GM20000 (cell line): ENCODE measurements at regions not wholly inside any gene's neighbourhood (a gene's known extent, or its start where the extent isn't known, plus 50 kb on each side); places are given as distances from the start of the nearest gene placed in this dataset.

ENCODE experiments used
- DNase-seq: peaks from one replicate; pipeline ENCODE4 v3.0.0; 2012; ENCODE audit warnings: low spot score
- TF ChIP-seq, protein P1 (sequence below): IDR thresholded peaks from 2 replicates; pipeline ENCODE4 v1.5.1; 2012; ENCODE audit warnings: mild to moderate bottlenecking, control low read depth; ENCODE audit errors: extremely low read depth, missing control alignments

DNA sequence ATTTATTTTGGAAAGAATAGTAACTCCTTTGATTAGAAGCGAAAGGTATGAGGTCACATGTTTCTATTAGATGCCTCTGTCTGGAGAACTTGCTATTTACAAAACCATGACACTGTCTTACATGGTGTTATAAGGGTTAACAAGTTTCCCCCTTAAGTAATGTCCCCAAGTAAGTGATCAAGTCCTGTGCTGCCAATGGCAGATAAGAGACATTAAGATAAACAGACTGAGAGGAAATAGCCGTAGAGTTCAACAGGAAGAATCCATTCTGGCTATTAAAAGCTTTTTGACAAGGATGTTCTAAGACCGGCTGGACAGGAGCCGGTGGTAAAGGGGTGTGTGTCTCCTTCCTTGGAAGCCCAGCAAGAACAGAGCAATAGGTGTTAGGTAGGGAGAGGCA lies 257.5 kb downstream of the GADD45G start:
- TF ChIP-seq, protein P1, sequence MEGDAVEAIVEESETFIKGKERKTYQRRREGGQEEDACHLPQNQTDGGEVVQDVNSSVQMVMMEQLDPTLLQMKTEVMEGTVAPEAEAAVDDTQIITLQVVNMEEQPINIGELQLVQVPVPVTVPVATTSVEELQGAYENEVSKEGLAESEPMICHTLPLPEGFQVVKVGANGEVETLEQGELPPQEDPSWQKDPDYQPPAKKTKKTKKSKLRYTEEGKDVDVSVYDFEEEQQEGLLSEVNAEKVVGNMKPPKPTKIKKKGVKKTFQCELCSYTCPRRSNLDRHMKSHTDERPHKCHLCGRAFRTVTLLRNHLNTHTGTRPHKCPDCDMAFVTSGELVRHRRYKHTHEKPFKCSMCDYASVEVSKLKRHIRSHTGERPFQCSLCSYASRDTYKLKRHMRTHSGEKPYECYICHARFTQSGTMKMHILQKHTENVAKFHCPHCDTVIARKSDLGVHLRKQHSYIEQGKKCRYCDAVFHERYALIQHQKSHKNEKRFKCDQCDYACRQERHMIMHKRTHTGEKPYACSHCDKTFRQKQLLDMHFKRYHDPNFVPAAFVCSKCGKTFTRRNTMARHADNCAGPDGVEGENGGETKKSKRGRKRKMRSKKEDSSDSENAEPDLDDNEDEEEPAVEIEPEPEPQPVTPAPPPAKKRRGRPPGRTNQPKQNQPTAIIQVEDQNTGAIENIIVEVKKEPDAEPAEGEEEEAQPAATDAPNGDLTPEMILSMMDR, result no peak
- no peak for DNase-seq

DNA sequence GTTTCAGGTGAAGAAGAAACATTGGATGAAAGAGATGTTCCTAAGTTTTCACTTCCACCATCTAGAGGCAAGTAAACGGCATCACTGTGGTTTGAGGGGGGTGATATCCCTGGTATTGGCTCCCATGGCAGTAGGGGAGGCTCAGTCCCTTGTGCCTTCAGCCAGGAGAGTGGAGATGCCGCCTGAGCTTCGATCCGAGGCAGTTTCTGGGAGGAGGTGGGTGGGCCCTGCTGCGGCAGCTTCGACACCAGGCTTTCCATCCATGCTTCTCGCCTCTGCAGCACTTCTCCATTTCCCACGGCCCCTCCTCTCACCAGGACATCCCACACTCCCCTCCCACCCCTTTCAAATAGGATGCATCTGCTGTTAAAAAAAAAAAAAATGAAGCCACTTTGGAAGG lies 258.3 kb downstream of the GADD45G start:
- no peak for DNase-seq
- TF ChIP-seq, protein P1, result no peak

DNA sequence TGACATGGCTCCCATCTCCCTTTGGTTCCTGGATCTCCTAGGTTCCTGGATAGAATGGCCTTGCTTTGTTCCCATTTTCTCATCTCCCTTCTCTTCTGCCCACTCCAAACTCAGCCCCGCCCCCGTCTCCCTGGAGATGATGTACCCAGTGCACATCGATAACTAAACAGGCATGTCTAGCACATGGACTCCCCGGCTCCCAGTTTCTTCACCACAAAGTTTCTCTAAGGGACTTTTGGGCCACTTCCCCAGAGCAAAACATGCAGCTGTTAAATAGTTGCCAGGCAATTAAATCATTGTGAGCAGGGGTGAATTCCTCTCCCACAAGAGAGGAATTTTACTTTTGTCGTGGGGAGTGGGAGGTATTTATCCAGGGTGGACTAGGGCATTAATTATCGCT lies 259.0 kb downstream of the GADD45G start:
- TF ChIP-seq, protein P1, result no peak
- DNase-seq, result no peak

DNA sequence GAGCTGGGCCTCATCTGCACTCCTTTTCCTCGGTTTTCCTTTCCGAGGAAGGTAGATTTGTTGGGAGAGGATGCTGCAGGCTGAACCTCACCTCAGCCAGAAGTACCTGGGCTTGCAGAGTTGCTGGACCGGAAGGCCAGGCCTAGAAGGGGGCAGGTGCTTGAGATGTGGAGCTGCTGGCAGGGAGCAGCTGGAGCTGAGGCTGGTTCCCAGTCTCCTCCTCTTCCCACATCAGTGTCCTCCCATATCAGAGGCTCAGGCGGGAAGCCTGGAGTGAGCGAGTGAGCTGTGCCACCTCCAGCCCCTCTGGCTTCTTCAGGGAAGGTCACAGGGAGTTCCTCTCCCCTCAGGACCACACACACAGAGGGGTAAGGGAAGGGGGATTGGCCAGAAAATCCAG lies 259.4 kb downstream of the GADD45G start:
- TF ChIP-seq, protein P1, result no peak

DNA sequence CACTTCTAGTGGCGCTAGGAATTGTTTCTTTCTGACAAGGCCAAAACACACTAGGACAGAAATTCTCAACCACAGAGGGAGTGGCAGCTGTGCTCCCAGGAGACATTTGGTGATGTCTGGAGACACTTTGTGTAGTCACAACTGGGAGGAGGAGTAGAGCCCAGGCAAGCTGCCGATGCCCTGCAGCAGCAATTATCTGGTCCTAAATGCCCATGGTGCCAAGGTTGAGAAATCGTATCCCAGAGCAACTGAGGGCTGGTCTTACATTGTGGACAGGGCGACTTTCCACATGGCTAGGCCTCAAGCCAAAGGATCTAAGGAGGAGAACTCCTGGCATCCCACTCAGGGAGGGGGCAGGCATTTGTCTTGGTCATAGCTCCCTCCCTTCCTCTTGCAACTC lies 259.9 kb downstream of the GADD45G start:
- TF ChIP-seq, protein P1, result no peak
- no peak for DNase-seq

More for the DNA sequence above, 259.4 kb downstream of the GADD45G start:
- no peak for DNase-seq

DNA sequence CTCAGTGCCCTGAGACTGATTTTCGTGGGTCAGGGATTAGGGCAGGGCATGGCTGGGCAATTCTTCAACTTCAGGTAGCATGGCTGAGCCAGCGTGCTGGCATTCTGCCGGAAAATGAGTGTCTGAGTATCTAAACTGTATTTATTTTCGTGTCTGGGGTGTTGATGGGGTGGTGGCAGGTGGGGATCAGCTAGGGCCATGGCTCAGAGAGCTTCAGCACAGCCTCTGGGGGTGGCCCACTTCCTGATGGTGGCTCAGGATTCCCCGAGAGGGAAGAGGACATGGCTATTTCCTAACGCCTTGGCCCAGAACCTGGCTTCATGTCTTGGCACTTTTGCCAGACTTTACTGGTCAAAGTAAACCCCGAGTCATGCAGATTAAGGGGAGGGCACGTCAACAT lies 260.5 kb downstream of the GADD45G start:
- DNase-seq, result no peak
- TF ChIP-seq, protein P1, result no peak

DNA sequence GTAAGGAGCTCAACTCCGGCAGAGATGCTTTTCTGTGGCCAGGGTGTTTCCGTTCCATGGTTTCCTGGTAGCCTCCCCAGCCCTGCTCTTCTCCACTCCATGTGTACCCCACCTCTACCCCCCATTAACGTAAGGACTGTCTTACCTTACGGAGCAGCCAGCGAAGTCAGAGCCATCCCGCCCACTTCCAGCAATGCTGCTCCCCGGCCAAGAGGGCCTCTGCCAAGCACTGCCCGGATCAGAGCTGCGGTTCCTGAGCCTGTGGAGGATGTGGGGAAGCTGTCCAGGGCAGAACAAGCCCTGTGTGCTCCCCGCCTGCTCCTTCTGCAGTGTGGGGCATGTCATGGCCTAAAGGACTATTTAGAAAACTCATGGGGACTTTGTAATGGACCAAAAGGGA lies 261.2 kb downstream of the GADD45G start:
- no peak for DNase-seq
- TF ChIP-seq, protein P1, result no peak
